Prostate gland (tissue), 2 donors: ENCODE measurements at regions not wholly inside any gene's neighbourhood (a gene's known extent, or its start where the extent isn't known, plus 50 kb on each side); places are given as distances from the start of the nearest gene placed in this dataset.

Experiments used
- DNase-seq: peaks from one replicate; pipeline ENCODE4 v3.0.0-alpha.2; 2019; ENCODE audit warnings: low spot score
- H3K27ac ChIP-seq, 2 donors: fragments of 200-600 bp; sonication (generic); 2 replicates each; pipeline ENCODE4 v1.5.1; 2017 to 2019
- H3K27me3 ChIP-seq: fragments of 200-600 bp; sonication (generic); replicated peaks from 2 replicates; pipeline ENCODE4 v1.5.1; 2019; ENCODE audit not compliant: insufficient read depth
- H3K36me3 ChIP-seq, 2 donors: fragments of 200-600 bp; sonication (generic); 1 replicate in 1 of 2; 2 replicates in 1 of 2; pipeline versions ENCODE4 v1.5.1 to v1.8.1; 2017 to 2019
- H3K4me1 ChIP-seq: fragments of 200-600 bp; sonication (generic); replicated peaks from 2 replicates; pipeline ENCODE4 v1.5.1; 2019
- H3K4me3 ChIP-seq, 2 donors: fragments of 200-600 bp; sonication (generic); 2 replicates each; pipeline ENCODE4 v1.5.1; 2017 to 2019
- H3K9me3 ChIP-seq: fragments of 200-600 bp; sonication (generic); 2 replicates; pipeline ENCODE4 v1.5.1; 2017
- CTCF ChIP-seq, 4 experiments: fragments of 200-600 bp in 2 of 4; fragments of 450-650 bp in 2 of 4; sonication (generic) in 2 of 4; IDR thresholded peaks; 1 replicate in 3 of 4; 2 replicates in 1 of 4; pipeline ENCODE4 v1.5.1; 2016 to 2019; ENCODE audit warnings: antibody characterized with exemption in 4 of 4, mild to moderate bottlenecking in 2 of 4, moderate library complexity in 2 of 4
- POLR2A ChIP-seq: fragments of 450-650 bp; IDR thresholded peaks from one replicate; pipeline ENCODE4 v1.6.1; 2016; ENCODE audit warnings: antibody characterized with exemption, mild to moderate bottlenecking
- POLR2AphosphoS5 ChIP-seq: sonication (generic); formaldehyde crosslinking; IDR thresholded peaks from one replicate; pipeline ENCODE4 v1.6.1; 2017; ENCODE audit warnings: antibody characterized with exemption
- WGBS: methylation state at CpG from one replicate; pipeline ENCODE4 v1.1.5; 2018; 5-methylcytosine and 5-hydroxymethylcytosine counted together
- intact Hi-C: fragments of 100-400 bp; cut with DNase I; formaldehyde crosslinking; loops from one replicate; pipeline ENCODE4 v1.14.2; 2022

GRCh38 chr20:61185181-61185580 is 66.9 kb upstream of the CDH4 start:
- no peaks in the 10 kb centered on the region for H3K36me3 ChIP-seq
- H3K9me3 ChIP-seq, result no peaks in the 10 kb centered on the region
- intact Hi-C loops, result no loop called here
- H3K4me1 ChIP-seq, result no peaks in the 10 kb centered on the region
- TF ChIP-seq POLR2A, result no peak
- no peak for TF ChIP-seq CTCF (IDR thresholded peaks at IDR 0.05)
- TF ChIP-seq POLR2AphosphoS5, result no peak
- DNase-seq, result no peak
- H3K27me3 ChIP-seq, result peaks cover 2% of the 10 kb centered on the region
- 33% methylated on average over 7 of the region's 7 CpGs for WGBS
- no peak overlapping the region for H3K27ac ChIP-seq
- no peak overlapping the region for H3K4me3 ChIP-seq

- no peak for TF ChIP-seq POLR2AphosphoS5
- TF ChIP-seq POLR2A, result no peak
- no peak for TF ChIP-seq CTCF (IDR thresholded peaks at IDR 0.05)
- H3K27me3 ChIP-seq, result peaks cover 2% of the 10 kb centered on the region
- DNase-seq, result no peak
- intact Hi-C loops, result no loop called here
- 52% methylated on average over 12 of the region's 12 CpGs for WGBS
- no peaks in the 10 kb centered on the region for H3K4me1 ChIP-seq
- H3K9me3 ChIP-seq, result no peaks in the 10 kb centered on the region
- no peaks in the 10 kb centered on the region for H3K36me3 ChIP-seq
- H3K27ac ChIP-seq, result no peak overlapping the region
- no peak overlapping the region for H3K4me3 ChIP-seq
Observed at GRCh38 chr20:61185841-61186601, 66.0 kb upstream of the CDH4 start.

- 78% methylated on average over 11 of the region's 11 CpGs for WGBS
- intact Hi-C loops, result no loop called here
- no peak for DNase-seq
Observed at GRCh38 chr20:61186771-61187472, 65.1 kb upstream of the CDH4 start.

GRCh38 chr20:61189534-61189933 is 62.5 kb upstream of the CDH4 start:
- no peaks in the 10 kb centered on the region for H3K36me3 ChIP-seq
- TF ChIP-seq POLR2A (no peak), POLR2AphosphoS5 (no peak), CTCF (IDR thresholded peaks at IDR 0.05) (no peak)
- no peak for DNase-seq
- 48% methylated on average over 1 of the region's 1 CpG for WGBS
- no peaks in the 10 kb centered on the region for H3K9me3 ChIP-seq
- intact Hi-C loops, result no loop called here
- H3K27ac ChIP-seq, result no peak overlapping the region
- H3K27me3 ChIP-seq, result peaks cover 1% of the 10 kb centered on the region
- no peak overlapping the region for H3K4me3 ChIP-seq
- no peaks in the 10 kb centered on the region for H3K4me1 ChIP-seq

More at GRCh38 chr20:61186771-61187472, 65.1 kb upstream of the CDH4 start:
- Histone ChIP-seq H3K27ac (no peak overlapping the region), H3K27me3 (peaks cover 2% of the 10 kb centered on the region), H3K4me1 (no peaks in the 10 kb centered on the region), H3K36me3 (no peaks in the 10 kb centered on the region), H3K4me3 (no peak overlapping the region), H3K9me3 (no peaks in the 10 kb centered on the region)
- TF ChIP-seq CTCF (IDR thresholded peaks at IDR 0.05), result no peak
- no peak for TF ChIP-seq POLR2AphosphoS5
- no peak for TF ChIP-seq POLR2A
